HG03432 (cell line): ENCODE measurements at regions not wholly inside any gene's neighbourhood (a gene's known extent, or its start where the extent isn't known, plus 50 kb on each side); places are given as distances from the start of the nearest gene placed in this dataset.
A peak's percentile ranks its signal among the peaks of the same experiment; 100 is the strongest.
"Not testable (repeated sequence)": the region's sequence is repeated elsewhere in the genome, so short reads cannot be mapped to it uniquely, and the experiment has no call there.

Experiments used
- ATAC-seq: cut with Tn5 transposase; IDR thresholded peaks from one replicate; pipeline ENCODE4 v1.9.1; 2021; ENCODE audit warnings: mild to moderate bottlenecking, moderate library complexity; ENCODE audit not compliant: unreplicated experiment

DNA sequence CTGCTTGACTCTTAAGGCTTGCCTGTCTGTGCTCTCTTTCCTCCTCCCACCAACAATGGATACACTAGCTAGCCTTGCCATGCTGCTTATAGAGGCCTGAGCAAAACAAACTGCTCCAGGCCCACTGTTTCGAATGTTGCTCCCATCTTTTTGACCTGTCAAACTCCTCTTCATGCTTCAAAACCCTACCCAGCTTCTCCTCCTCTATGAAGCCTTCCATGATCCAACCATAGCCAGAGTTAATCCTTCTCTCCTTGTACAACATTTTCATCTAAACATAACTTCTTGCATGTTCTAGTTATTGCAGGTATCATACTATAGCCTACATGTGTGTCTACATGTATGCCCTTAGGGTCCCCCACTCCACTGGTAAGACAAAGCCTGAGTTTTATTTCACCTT lies 426.7 kb upstream of the MGMT start:
- ATAC-seq = no peak

DNA sequence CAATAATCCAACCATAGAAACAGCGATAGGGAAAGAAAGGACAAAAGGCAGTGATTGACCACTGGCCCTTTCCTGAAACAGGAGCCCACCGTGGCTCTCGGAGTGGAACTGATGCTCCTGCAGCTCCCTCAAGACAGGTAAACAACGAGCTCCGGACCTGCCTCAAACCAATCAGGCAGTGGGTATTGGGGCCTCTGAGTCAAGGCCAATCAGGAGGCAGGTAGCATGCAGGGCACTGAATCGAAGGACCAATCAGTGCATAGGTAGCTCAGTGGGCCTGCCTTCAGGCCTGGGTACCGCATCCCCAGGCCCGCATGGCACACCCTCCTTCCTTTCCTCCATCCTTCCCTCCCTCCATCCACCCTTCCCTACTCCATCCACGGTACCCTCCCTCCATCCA lies 425.1 kb upstream of the MGMT start:
- no peak for ATAC-seq

DNA sequence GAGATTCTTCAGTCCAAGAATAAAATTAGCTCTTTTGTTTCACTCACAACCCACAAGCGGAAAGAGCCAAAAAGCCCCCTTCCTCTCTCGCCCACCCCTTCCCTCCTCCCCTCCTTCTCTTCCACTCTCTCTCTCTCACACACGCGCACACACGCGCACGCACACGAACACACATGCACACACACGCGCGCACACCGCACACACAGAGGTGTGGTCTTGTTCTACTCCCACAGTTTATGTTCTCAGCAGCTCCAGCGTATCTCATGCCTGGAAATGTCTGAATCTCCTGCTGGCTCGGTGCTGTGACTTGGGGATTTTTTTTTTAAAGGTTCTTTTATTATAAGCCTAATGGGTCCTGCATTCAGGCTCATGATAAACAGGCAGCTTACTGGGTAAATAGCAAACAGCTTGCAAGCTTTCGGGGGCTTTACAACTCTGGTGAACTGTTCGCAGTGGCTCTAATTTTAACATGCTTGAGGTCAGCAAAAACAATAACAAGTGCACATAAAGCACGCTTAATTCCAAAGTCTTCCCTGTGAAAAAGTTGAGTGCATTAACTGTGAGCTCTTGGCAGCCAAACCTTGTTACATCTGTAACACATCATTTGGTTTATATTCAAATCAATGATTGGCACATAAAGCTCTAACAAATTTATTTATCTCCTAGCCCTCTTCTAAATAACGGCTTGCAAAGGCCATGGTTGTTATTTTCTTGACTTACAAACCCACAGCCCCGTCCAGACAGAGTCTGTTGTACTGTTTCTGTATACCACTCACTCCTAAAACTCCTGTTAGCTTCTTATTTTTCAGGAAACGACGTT lies 424.1 kb upstream of the MGMT start:
- ATAC-seq = no peak

DNA sequence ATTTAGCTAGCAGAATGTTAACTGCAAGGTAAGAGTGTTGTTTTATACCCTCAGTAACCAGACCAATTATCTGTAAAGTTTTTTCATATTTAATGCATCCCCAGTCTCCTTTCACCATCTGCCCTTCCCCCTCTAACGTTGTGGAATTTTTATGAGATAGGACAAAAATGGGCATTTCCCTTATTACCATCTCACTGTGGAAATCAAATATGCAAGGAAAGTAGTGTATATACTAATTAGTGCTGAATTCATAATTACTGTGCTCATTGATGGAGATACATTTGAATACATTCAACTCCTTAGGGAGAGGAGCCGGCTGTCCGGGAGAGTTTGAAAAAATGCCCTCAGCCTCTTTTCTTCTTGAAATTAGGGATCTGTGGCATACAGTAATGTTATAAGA lies 423.4 kb upstream of the MGMT start:
- no peak for ATAC-seq

GRCh38 chr10:129045599-129045998 lies 421.4 kb upstream of the MGMT start:
- no peak for ATAC-seq

DNA sequence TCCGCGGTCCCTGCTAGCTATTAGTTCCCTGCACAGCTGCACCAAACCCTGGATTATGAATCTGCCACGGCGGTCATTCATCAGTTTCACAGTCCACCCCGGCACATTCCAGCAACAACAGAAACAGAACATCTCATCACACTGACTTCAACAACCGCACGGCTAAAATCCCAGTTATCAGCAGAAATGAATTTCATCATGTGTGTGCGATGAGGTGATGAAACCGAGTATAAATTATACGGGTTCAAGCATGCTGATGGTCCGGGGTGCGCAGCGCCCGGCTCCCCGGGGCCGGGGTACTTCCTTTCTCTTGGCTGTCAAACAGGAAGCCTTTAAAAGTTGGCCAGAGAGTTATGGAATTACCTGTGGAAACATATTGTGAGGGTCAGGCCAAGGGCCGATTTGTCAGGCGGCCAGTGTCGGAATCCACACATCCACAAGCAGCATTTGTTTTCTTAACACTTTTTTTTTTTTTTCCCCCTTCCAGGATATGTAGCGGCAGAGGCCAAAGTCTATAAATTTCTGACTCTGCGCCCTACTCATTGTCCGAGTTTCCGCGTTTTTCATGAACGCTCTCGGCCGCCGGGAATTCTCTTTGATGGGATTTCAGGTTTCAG lies 420.9 kb upstream of the MGMT start:
- ATAC-seq = no peak

- no peak for ATAC-seq
Measured at GRCh38 chr10:129046962-129047361, 420.1 kb upstream of the MGMT start.

- ATAC-seq = no peak
Measured at GRCh38 chr10:129047600-129047999, 419.4 kb upstream of the MGMT start.

GRCh38 chr10:129048513-129048912 lies 418.5 kb upstream of the MGMT start:
- no peak for ATAC-seq

DNA sequence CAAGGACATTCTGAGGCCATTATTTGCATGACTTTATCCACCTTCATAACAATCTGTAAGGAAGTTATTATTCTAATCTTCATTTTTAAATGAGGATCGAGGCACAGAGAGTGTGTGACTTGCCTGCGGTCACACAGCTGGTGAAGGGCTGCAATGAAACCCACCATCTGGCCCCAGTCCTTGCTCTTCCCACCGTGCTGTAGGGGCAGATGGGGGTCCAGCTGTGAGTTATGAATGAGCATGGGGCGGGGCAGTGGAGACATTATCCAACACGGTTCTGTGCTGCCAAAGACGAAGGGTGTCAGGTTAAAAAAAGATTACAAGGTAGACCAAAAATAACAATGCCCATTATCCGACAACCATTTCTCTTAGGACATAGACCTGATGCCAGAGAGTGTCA lies 417.5 kb upstream of the MGMT start:
- ATAC-seq = no peak

DNA sequence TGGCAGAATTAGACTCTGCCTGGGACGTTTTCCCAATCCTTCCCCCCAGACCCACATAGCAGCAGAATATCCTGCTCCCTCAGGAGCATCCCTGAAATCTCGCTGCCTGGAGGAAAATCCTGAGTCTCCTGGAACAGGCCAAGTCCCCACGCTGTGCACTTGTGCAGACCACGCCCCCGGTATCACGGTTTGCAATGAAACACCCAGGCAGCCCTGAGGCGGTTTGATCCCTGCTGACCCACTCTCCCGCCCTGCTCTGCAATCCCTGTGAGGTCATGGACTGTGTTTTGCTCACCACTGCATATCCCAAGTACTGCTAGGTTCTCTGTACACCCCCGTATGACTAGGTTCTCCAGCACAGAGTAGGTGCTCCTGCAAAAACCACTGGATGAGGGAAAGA lies 411.8 kb upstream of the MGMT start:
- no peak for ATAC-seq

- ATAC-seq = no peak
Measured at GRCh38 chr10:129055986-129056385, 411.1 kb upstream of the MGMT start.

- peak; percentile 40 for ATAC-seq
Measured at GRCh38 chr10:129056734-129057689, 410.0 kb upstream of the MGMT start.

GRCh38 chr10:129057856-129058663 lies 409.0 kb upstream of the MGMT start:
- ATAC-seq = peak; percentile 91

GRCh38 chr10:129058664-129059155 lies 408.3 kb upstream of the MGMT start:
- ATAC-seq = no peak

- ATAC-seq = no peak
Measured at GRCh38 chr10:129059977-129060376, 407.1 kb upstream of the MGMT start.

- ATAC-seq = no peak
Measured at GRCh38 chr10:129063212-129063611, 403.8 kb upstream of the MGMT start.

GRCh38 chr10:129063877-129064276 lies 403.2 kb upstream of the MGMT start:
- ATAC-seq = no peak

DNA sequence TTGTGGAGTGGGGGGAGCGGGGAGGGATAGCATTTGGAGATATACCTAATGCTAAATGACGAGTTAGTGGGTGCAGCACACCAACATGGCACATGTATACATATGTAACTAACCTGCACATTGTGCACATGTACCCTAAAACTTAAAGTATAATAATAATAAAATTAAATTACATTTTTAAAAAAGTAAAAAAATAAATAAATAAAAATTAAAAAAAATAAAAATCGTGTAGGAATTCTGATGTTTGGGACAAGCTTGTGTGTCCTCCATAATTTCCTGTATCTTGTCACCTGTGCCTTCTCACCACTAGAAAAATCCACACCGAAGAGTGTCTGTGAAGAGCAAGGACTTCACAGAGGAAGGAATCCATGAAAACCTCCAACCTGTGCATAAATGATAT lies 400.5 kb upstream of the MGMT start:
- ATAC-seq = not testable (repeated sequence)

DNA sequence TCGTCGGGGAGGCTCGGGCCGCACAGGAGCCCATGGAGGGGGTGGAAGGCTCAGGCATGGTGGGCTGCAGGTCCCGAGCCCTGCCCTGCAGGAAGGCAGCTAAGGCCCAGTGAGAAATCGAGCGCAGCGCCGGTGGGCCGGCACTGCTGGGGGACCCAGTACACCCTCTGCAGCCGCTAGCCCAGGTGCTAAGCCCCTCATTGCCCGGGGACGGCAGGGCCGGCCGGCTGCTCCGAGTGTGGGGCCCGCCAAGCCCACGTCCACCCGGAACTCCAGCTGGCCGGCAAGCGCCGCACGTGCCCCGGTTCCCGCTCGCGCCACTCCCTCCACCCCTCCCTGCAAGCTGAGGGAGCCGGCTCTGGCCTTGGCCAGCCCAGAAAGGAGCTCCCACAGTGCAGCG lies 395.6 kb upstream of the MGMT start:
- not testable (repeated sequence) for ATAC-seq
